Upper lobe of right lung (tissue), 1 donor: ENCODE measurements at regions not wholly inside any gene's neighbourhood (a gene's known extent, or its start where the extent isn't known, plus 50 kb on each side); places are given as distances from the start of the nearest gene placed in this dataset.

Source experiments
- ATAC-seq: fragments of 200-7000 bp; cut with Tn5 transposase; one replicate; pipeline ENCODE4 v1.9.1; 2020; ENCODE audit warnings: mild to moderate bottlenecking, moderate library complexity
- DNase-seq: peaks from one replicate; pipeline ENCODE4 v3.0.0-alpha.2; 2020
- H3K27ac ChIP-seq: fragments of 200-600 bp; one replicate; pipeline ENCODE4 v1.8.0; 2022
- H3K27me3 ChIP-seq: fragments of 200-600 bp; one replicate; pipeline ENCODE4 v1.8.0; 2022; ENCODE audit warnings: mild to moderate bottlenecking
- H3K36me3 ChIP-seq: fragments of 200-600 bp; one replicate; pipeline ENCODE4 v1.8.0; 2022
- H3K4me1 ChIP-seq: fragments of 200-600 bp; one replicate; pipeline ENCODE4 v1.8.0; 2022
- H3K4me3 ChIP-seq: fragments of 200-600 bp; one replicate; pipeline ENCODE4 v1.8.0; 2022; ENCODE audit warnings: mild to moderate bottlenecking
- H3K9me3 ChIP-seq: fragments of 200-600 bp; one replicate; pipeline ENCODE4 v1.8.0; 2022
- CTCF ChIP-seq: fragments of 200-600 bp; IDR thresholded peaks from one replicate; pipeline ENCODE4 v1.8.0; 2022; ENCODE audit warnings: antibody characterized with exemption
- intact Hi-C: fragments of 100-400 bp; cut with DNase I; formaldehyde crosslinking; loops from one replicate; pipeline ENCODE4 v1.11.0; 2022
- donor health status: DM: no; HTN: yes; CAD: no; lungs with severe emphysema.

GRCh38 chr1:30534551-30534940 lies 188.8 kb downstream of the MATN1 start:
- H3K27me3 ChIP-seq: peaks cover 4% of the 10 kb centered on the region
- intact Hi-C loops: no loop called here
- no peak for TF ChIP-seq CTCF
- no peak for ATAC-seq
- no peak overlapping the region for H3K4me3 ChIP-seq
- peak; percentile 22 for DNase-seq
- no peaks in the 10 kb centered on the region for H3K4me1 ChIP-seq
- H3K36me3 ChIP-seq: no peaks in the 10 kb centered on the region
- no peaks in the 10 kb centered on the region for H3K9me3 ChIP-seq
- H3K27ac ChIP-seq: no peak overlapping the region

DNA sequence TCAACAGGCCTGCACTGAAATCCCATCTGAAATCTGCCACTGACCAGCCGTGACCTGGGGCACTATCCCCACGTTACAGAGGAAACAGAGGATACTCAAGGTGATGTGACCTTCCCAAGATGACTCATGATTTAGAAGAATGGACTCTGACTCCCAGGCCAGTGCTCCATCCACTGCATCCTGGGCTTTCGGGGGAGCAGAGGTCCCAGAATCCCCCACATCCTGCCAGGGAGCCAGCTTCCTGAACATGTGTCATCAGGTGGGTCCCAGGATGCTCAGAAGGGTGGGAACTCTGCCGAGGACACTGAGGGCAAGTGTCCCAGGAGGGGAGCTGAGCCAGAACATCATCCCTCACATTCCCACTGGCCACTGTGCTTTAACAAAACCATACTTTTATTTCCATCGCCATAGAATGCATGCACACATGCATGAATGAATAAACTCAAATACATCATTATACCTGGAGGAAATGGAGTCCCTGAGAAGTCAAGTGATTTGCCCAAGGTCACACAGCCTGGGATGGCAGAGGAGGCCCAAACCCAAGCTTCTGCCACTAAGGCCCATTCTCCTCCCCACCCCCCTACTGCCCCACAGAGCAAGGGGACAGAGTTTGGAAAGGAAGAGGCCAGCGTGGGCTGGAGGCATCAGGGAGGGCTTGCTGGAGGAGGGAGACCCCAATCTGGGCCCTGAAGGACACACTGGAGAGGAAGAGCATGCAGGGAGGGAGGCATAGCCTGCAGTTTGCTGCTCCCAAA lies 189.4 kb downstream of the MATN1 start:
- no peak for ATAC-seq
- no peak overlapping the region for H3K27ac ChIP-seq
- peaks cover 4% of the 10 kb centered on the region for H3K27me3 ChIP-seq
- no peaks in the 10 kb centered on the region for H3K9me3 ChIP-seq
- DNase-seq: peak; percentile 23
- intact Hi-C loops: no loop called here
- no peak overlapping the region for H3K4me3 ChIP-seq
- no peaks in the 10 kb centered on the region for H3K36me3 ChIP-seq
- H3K4me1 ChIP-seq: no peaks in the 10 kb centered on the region
- no peak for TF ChIP-seq CTCF

DNA sequence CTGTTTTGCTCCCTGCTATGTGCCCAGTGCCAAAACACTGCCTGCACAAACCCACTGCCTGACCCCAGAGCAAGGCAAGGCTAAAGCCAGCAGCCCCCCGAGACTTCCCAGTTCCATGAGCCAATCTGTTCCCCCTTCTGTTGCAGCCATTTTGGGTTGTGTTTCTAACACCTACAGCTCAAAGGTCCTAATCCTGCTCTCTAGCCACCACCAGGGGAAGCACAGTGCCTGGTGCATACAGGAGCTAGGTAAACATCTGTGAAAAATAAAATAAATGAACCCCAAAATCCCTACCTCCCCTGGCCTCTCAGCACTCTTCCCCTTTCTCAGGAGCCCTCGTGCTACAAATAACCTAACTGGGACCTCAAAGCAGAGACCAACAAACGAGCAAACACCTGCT lies 190.2 kb downstream of the MATN1 start:
- DNase-seq (peak; percentile 8), ATAC-seq (no peak)
- Histone ChIP-seq H3K9me3 (no peaks in the 10 kb centered on the region), H3K27me3 (peaks cover 4% of the 10 kb centered on the region), H3K27ac (no peak overlapping the region), H3K4me1 (no peaks in the 10 kb centered on the region), H3K36me3 (no peaks in the 10 kb centered on the region), H3K4me3 (no peak overlapping the region)
- intact Hi-C loops: no loop called here
- TF ChIP-seq CTCF: no peak

GRCh38 chr1:30532621-30533020 lies 190.8 kb downstream of the MATN1 start:
- no peak for TF ChIP-seq CTCF
- ATAC-seq (no peak), DNase-seq (no peak)
- no peaks in the 10 kb centered on the region for H3K36me3 ChIP-seq
- intact Hi-C loops: no loop called here
- no peaks in the 10 kb centered on the region for H3K9me3 ChIP-seq
- peaks cover 4% of the 10 kb centered on the region for H3K27me3 ChIP-seq
- no peak overlapping the region for H3K27ac ChIP-seq
- no peaks in the 10 kb centered on the region for H3K4me1 ChIP-seq
- no peak overlapping the region for H3K4me3 ChIP-seq

DNA sequence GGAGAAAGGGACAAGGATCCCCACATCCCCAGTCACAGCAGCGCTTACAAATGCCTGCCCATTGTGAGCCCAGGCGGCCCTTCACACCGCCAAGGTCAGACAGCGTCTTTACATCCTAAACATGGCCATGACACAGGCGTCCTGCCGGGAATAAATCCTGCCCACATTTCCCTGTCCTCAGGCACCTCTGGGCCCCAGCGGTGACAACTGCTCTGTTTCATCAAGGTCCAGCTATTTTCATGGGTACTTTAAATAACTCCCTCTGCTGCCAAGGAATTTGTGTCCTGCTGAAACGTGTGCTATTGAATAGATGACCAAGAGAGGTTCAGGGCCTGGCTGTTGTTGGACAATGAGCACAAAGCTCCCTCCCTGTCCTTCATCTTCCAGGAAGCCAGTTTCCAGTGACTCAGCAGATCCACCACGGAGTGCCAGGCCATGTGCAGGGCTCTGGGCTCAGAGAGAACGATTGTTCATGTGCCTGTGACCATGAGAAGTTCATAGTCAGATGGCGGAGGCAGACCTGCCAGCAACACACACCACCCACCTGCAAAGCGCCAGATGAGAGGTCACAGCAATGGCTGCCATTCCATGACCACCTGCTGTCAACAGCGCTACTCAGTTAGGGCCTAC lies 195.8 kb downstream of the MATN1 start:
- intact Hi-C loops: no loop called here
- Histone ChIP-seq H3K9me3 (no peaks in the 10 kb centered on the region), H3K4me3 (no peak overlapping the region), H3K36me3 (no peaks in the 10 kb centered on the region), H3K27me3 (peaks cover 4% of the 10 kb centered on the region), H3K4me1 (no peaks in the 10 kb centered on the region), H3K27ac (no peak overlapping the region)
- no peak for ATAC-seq
- TF ChIP-seq CTCF: no peak
- DNase-seq: peak; percentile 40
